PC-3 (cell line): ENCODE measurements at regions not wholly inside any gene's neighbourhood (a gene's known extent, or its start where the extent isn't known, plus 50 kb on each side); places are given as distances from the start of the nearest gene placed in this dataset.

ENCODE experiments used
- CTCF ChIP-seq: fragments of 300-600 bp; sonication (generic); conservative IDR thresholded peaks from 2 replicates; pipeline ENCODE4 v1.5.1; 2017; ENCODE audit warnings: antibody characterized with exemption, low read depth, mild to moderate bottlenecking, low read length
- EZH2 ChIP-seq: fragments of 300-600 bp; sonication (generic); IDR thresholded peaks from one replicate; pipeline ENCODE4 v1.6.1; 2017; ENCODE audit warnings: antibody characterized with exemption, mild to moderate bottlenecking, low read length; ENCODE audit not compliant: unreplicated experiment
- EZH2phosphoT487 ChIP-seq: fragments of 300-600 bp; sonication (generic); IDR thresholded peaks from 2 replicates; pipeline ENCODE4 v1.6.1; 2018; ENCODE audit warnings: mild to moderate bottlenecking, antibody characterized with exemption, low read length, borderline replicate concordance

GRCh38 chr11:44512818-44513217 is 52.6 kb upstream of the CD82 start:
- no peak for TF ChIP-seq CTCF
- no peak for TF ChIP-seq EZH2
- no peak for TF ChIP-seq EZH2phosphoT487
